Activated naive CD4-positive, alpha-beta T cell treated with anti-CD3 and anti-CD28 coated beads, Interleukin-2, amount 50 U/mL, for 24 hours (primary cell): ENCODE measurements at regions not wholly inside any gene's neighbourhood (a gene's known extent, or its start where the extent isn't known, plus 50 kb on each side); places are given as distances from the start of the nearest gene placed in this dataset.
"Not testable (repeated sequence)": the region's sequence is repeated elsewhere in the genome, so short reads cannot be mapped to it uniquely, and the experiment has no call there.

ENCODE experiments used
- H3K27ac Mint-ChIP-seq: one replicate; pipeline ENCODE4 v1.8.0; 2021; ENCODE audit warnings: mild to moderate bottlenecking, mixed read lengths
- H3K27me3 Mint-ChIP-seq: one replicate; pipeline ENCODE4 v1.8.0; 2021; ENCODE audit warnings: mixed read lengths
- H3K36me3 Mint-ChIP-seq: one replicate; pipeline ENCODE4 v1.8.0; 2021; ENCODE audit warnings: mixed read lengths
- H3K4me1 Mint-ChIP-seq: one replicate; pipeline ENCODE4 v1.8.0; 2021; ENCODE audit warnings: mixed read lengths
- H3K4me3 Mint-ChIP-seq: one replicate; pipeline ENCODE4 v1.8.0; 2021; ENCODE audit warnings: mild to moderate bottlenecking, mixed read lengths
- H3K9me3 Mint-ChIP-seq: one replicate; pipeline ENCODE4 v1.8.0; 2021; ENCODE audit warnings: mixed read lengths

DNA sequence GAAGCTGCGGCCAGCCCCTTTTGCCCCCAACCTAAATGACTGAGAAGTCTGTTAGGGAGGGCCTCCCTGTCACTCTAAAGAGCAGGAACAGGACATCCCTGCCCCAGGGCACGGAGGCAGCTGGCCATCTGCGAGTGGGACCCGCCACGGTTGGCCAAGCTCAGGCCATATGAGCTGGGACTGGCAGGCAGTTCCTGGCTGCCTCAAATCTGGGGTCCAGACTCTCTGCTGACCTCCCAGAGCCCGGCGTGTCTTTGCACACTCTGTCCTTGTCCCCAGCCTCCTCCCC is 143.0 kb downstream of the IGLL1 start:
- not testable (repeated sequence) for H3K4me1 Mint-ChIP-seq, H3K4me3 Mint-ChIP-seq, H3K27ac Mint-ChIP-seq, H3K27me3 Mint-ChIP-seq, H3K36me3 Mint-ChIP-seq, H3K9me3 Mint-ChIP-seq

GRCh38 chr22:23436354-23437106 is 143.6 kb downstream of the IGLL1 start:
- H3K4me1 Mint-ChIP-seq = peaks cover 10% of the 10 kb centered on the region
- H3K4me3 Mint-ChIP-seq, H3K36me3 Mint-ChIP-seq, H3K27me3 Mint-ChIP-seq, H3K9me3 Mint-ChIP-seq, H3K27ac Mint-ChIP-seq: not testable (repeated sequence)

DNA sequence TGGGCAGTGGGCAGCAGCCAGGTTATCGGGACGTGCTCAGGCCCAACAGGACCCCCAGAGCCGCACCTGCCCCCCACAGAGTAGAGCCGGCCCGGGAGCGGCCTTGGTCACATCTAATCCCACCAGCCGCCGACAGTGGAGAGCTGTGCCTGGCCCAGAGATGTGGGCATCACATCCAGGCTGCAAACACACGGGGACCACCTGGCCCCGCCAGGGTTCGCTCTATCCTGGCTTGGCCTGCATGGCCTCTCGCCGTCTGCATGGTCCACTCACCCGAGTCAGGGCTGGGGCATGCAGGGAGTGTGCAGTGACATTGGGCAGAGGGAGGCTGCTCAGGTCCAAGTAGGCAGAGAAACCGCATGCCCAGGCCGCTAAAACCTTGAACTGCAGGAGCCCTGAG is 144.9 kb downstream of the IGLL1 start:
- peaks cover 10% of the 10 kb centered on the region for H3K4me1 Mint-ChIP-seq
- not testable (repeated sequence) for H3K36me3 Mint-ChIP-seq, H3K9me3 Mint-ChIP-seq, H3K4me3 Mint-ChIP-seq, H3K27ac Mint-ChIP-seq, H3K27me3 Mint-ChIP-seq

DNA sequence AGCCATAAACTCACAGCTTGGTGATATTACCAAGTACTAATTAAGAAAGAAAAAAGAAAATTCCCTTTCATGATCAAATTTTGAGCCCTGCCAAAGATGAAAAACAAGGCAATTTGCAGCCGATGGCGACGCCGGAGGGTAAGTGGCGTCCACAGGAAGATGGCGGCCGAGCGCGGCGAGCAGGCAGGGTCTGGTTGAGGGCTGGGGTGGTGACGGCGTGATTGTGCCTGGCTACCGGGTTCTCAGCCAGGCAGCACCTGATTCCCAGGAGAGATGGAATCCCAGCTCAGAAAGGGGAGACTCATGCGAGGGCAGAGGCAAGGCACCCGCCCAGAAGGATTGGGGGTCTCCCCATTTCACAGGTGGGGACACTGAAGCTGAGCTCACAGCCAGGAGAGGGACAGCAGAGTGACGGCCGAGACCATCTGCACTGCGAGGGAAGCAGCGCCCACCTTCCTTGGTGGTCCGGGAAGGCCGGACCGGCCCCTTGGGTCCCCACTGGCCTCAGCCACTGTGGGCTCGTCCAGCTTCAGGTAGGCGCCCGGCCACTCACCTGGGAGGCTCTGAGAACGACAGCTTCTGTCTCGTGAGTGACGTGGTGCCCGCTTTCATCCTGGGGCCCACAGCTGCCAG is 145.8 kb downstream of the IGLL1 start:
- not testable (repeated sequence) for H3K27ac Mint-ChIP-seq, H3K36me3 Mint-ChIP-seq, H3K27me3 Mint-ChIP-seq, H3K9me3 Mint-ChIP-seq
- peak overlapping the region; percentile 23 for H3K4me3 Mint-ChIP-seq
- H3K4me1 Mint-ChIP-seq = peaks cover 10% of the 10 kb centered on the region

- H3K9me3 Mint-ChIP-seq = not testable (repeated sequence)
These were observed 146.7 kb downstream of the IGLL1 start for GRCh38 chr22:23433127-23434005.

DNA sequence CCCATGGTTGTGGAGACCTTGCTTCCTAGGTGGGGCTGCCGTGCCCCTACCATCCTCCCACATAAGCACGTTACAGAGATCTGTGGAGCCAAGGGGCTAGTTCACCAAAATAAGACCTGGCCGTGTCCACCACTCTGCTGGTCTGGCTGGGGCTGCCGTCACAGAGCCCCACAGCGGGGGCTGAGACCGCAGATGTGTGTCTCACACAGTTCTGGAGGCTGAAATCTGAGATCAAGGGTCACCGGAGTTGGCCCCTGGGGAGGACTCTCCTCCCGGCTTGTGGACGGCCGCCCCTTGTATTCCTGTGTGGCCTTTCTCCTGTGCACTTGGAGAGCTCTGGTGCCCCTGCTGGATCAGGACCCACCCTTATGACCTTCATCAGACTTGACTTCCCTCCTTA is 147.4 kb downstream of the IGLL1 start:
- not testable (repeated sequence) for H3K36me3 Mint-ChIP-seq, H3K9me3 Mint-ChIP-seq, H3K27me3 Mint-ChIP-seq, H3K27ac Mint-ChIP-seq
- Mint-ChIP-seq H3K4me3 (peak overlapping the region; percentile 74), H3K4me1 (peaks cover 10% of the 10 kb centered on the region)

More at GRCh38 chr22:23433127-23434005, 146.7 kb downstream of the IGLL1 start:
- H3K4me3 Mint-ChIP-seq = peak overlapping the region; percentile 74
- H3K36me3 Mint-ChIP-seq, H3K27ac Mint-ChIP-seq, H3K27me3 Mint-ChIP-seq: not testable (repeated sequence)
- peaks cover 10% of the 10 kb centered on the region for H3K4me1 Mint-ChIP-seq

DNA sequence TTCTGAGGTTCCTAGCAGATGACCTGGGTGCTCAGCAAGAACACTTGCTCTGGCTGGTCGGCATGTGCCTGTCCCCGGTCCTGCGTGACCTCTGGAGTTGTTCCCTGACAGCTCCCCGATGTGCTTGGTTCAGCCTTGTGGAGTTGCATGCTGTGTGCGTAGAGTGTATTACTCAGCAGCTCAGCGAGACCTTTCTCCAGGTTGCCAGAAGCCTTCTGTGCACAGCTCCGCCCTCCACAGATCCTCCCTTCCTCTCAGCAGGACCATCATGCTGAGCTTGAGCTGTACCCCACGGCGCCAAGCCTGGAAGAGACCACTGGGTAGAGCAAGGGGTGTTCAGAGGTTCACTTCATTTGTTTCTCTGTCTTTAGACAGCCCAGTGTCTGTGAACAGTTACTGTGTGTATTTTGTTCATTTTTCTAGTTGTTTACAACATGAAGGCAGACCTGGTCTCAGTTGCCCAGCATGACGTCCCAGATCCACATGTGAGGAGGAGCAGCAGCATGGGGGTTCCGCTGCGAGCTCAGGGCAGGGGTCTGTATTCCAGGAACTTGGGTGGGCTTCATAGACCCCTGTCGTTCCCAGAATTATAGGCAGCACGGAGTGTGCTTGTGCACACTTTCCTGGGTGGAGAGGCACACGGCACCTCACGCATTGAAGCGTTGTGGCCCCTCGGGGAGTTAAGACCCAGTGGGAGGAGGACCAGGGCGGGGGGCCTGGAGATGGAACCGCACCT is 148.6 kb downstream of the IGLL1 start:
- Mint-ChIP-seq H3K36me3 (peaks cover 9% of the 10 kb centered on the region), H3K9me3 (peaks cover 9% of the 10 kb centered on the region), H3K27me3 (no peaks in the 10 kb centered on the region), H3K27ac (no peak overlapping the region), H3K4me1 (peaks cover 10% of the 10 kb centered on the region), H3K4me3 (no peak overlapping the region)

GRCh38 chr22:23424551-23425068 is 155.5 kb downstream of the IGLL1 start:
- H3K27ac Mint-ChIP-seq = not testable (repeated sequence)

DNA sequence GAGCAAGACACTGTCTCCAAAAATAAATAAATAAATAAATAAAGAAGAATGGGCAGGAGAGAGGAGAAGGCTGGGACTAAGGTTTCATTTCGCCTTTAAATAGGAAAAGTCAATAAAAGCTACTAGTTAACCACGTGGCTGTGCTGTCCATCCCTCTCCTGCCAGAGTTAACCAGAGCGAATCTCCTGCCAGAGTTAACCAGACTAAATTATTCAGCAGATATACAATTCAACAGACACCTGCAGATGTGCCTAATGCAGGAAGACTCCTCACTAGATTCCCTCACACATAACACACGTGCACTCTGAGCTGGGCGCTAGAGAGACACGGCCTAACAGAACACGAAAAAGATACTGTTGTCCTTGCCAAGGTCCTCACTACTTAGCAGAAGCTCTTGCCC is 156.1 kb downstream of the IGLL1 start:
- H3K36me3 Mint-ChIP-seq = peaks cover 2% of the 10 kb centered on the region
- H3K4me3 Mint-ChIP-seq = no peak overlapping the region
- no peak overlapping the region for H3K27ac Mint-ChIP-seq
- no peaks in the 10 kb centered on the region for H3K4me1 Mint-ChIP-seq
- H3K9me3 Mint-ChIP-seq = peaks cover 9% of the 10 kb centered on the region
- no peaks in the 10 kb centered on the region for H3K27me3 Mint-ChIP-seq

More at GRCh38 chr22:23424551-23425068, 155.5 kb downstream of the IGLL1 start:
- not testable (repeated sequence) for H3K4me3 Mint-ChIP-seq, H3K27me3 Mint-ChIP-seq, H3K4me1 Mint-ChIP-seq, H3K36me3 Mint-ChIP-seq, H3K9me3 Mint-ChIP-seq

GRCh38 chr22:23422281-23422680 is 157.8 kb downstream of the IGLL1 start:
- H3K4me1 Mint-ChIP-seq, H3K27ac Mint-ChIP-seq, H3K9me3 Mint-ChIP-seq, H3K36me3 Mint-ChIP-seq, H3K27me3 Mint-ChIP-seq, H3K4me3 Mint-ChIP-seq: not testable (repeated sequence)

GRCh38 chr22:23421300-23421699 is 158.8 kb downstream of the IGLL1 start:
- H3K27me3 Mint-ChIP-seq, H3K27ac Mint-ChIP-seq, H3K4me3 Mint-ChIP-seq, H3K36me3 Mint-ChIP-seq, H3K9me3 Mint-ChIP-seq, H3K4me1 Mint-ChIP-seq: not testable (repeated sequence)

DNA sequence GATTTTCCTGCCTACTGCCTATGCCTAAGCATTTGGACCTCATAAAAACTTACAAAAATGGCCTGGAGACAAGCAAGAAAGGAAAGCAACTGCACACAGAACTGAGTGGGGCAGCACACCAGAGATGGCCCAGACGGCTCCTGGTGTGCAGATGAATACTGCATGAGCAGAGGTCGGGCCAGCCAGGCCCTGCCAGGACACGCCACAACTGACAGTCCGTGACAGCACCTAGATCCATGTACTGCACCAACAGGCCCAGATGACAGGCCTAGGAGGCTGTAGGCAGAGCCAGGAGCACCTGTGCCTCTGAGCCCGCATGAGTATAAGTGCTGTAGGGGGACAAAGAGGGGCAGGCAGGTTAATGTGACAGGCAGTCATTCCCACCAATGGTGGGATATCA is 160.2 kb downstream of the IGLL1 start:
- no peaks in the 10 kb centered on the region for H3K27me3 Mint-ChIP-seq
- no peaks in the 10 kb centered on the region for H3K4me1 Mint-ChIP-seq
- no peak overlapping the region for H3K27ac Mint-ChIP-seq
- no peak overlapping the region for H3K4me3 Mint-ChIP-seq
- no peaks in the 10 kb centered on the region for H3K36me3 Mint-ChIP-seq
- no peaks in the 10 kb centered on the region for H3K9me3 Mint-ChIP-seq

DNA sequence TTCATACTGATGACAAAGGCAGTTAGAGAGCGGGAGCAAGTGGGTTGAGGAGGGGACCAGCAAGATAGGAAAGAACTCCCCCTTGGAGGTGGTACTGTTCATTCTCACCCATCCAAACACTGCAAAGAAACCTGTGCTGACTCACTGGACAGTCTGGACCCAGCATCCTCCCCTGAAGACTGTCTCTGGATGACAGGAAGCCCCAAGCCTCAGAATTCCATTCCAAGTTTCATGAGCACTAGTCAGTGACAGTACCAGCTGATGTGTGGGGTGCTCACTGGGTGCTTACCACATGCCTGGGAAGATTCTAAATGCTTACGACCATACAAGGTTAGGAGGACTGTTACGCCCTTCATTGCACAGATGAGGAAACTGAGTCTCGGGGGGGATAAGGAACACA is 160.9 kb downstream of the IGLL1 start:
- Mint-ChIP-seq H3K9me3 (no peaks in the 10 kb centered on the region), H3K36me3 (no peaks in the 10 kb centered on the region), H3K27me3 (no peaks in the 10 kb centered on the region), H3K4me3 (no peak overlapping the region), H3K4me1 (no peaks in the 10 kb centered on the region), H3K27ac (no peak overlapping the region)

GRCh38 chr22:23418159-23418788 is 161.8 kb downstream of the IGLL1 start:
- Mint-ChIP-seq H3K9me3 (no peaks in the 10 kb centered on the region), H3K27me3 (no peaks in the 10 kb centered on the region), H3K4me3 (no peak overlapping the region), H3K27ac (no peak overlapping the region), H3K4me1 (no peaks in the 10 kb centered on the region), H3K36me3 (no peaks in the 10 kb centered on the region)

DNA sequence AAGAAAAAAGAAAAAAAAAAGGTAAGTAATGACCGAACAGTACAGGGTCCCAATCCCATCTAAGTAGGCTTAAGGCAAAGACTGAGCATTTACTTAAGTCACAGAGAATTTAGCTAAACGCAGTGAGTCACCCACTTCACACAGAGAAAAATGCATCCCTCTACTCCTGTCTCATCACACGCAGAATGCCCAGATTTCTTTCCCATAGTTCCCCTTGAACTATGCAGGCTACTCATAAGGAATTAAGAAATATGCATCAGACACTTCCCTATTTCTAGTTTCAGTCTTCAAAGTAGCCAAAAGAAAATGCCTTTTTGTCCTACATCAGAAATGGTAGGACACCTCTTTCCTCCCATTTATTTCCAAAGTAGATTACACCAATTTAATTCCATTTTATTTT is 162.8 kb downstream of the IGLL1 start:
- H3K27ac Mint-ChIP-seq, H3K4me3 Mint-ChIP-seq, H3K36me3 Mint-ChIP-seq, H3K4me1 Mint-ChIP-seq, H3K27me3 Mint-ChIP-seq, H3K9me3 Mint-ChIP-seq: not testable (repeated sequence)
